SK-N-SH (cell line): ENCODE measurements at regions not wholly inside any gene's neighbourhood (a gene's known extent, or its start where the extent isn't known, plus 50 kb on each side); places are given as distances from the start of the nearest gene placed in this dataset.

Experiments
- CTCF ChIA-PET: fragments of 300-600, 350-600 bp; formaldehyde crosslinking; extraction: SDS; loops from one replicate; lab custom pipeline; 2021; lab: Yijun Ruan, JAX
- POLR2A ChIA-PET: fragments of 350-600 bp; sonication (Branson Sonifier 250); formaldehyde crosslinking; extraction: SDS; loops from one replicate; lab custom pipeline; 2020; ENCODE audit warnings: antibody characterized with exemption, inconsistent platforms; lab: Yijun Ruan, JAX
- DNase-seq: peaks from one replicate; pipeline ENCODE4 v3.0.0; 2012
- H2AFZ ChIP-seq: fragments of 200-600 bp; sonication (generic); 2 replicates; pipeline ENCODE4 v1.8.1; 2016; ENCODE audit warnings: antibody characterized with exemption, mild to moderate bottlenecking, low read depth
- H3F3A ChIP-seq: fragments of 200-600 bp; sonication (generic); replicated peaks from 2 replicates; pipeline ENCODE3; 2016; ENCODE audit warnings: antibody characterized with exemption, mild to moderate bottlenecking; ENCODE audit not compliant: insufficient read depth
- H3K27ac ChIP-seq, 2 experiments: fragments of 200-500 bp in 1 of 2; fragments of 200-600 bp in 1 of 2; sonication (Bioruptor generic) in 1 of 2; sonication (generic), shearing (Covaris generic) in 1 of 2; 2 replicates each; pipeline versions ENCODE4 v1.5.1 to v1.6.1; 2014 to 2016; ENCODE audit warnings: low read depth in 2 of 2, inconsistent platforms in 1 of 2, low read length in 1 of 2, mild to moderate bottlenecking in 1 of 2, mixed read lengths in 1 of 2
- H3K27me3 ChIP-seq: fragments of 200-600 bp; sonication (generic), shearing (Covaris generic); 2 replicates; pipeline ENCODE4 v1.6.1; 2016; ENCODE audit warnings: mixed run types; ENCODE audit not compliant: insufficient read depth
- H3K36me3 ChIP-seq, 2 experiments: fragments of 200-500 bp in 1 of 2; fragments of 200-600 bp in 1 of 2; sonication (Bioruptor generic) in 1 of 2; sonication (generic) in 1 of 2; replicated peaks in 1 of 2; 2 replicates each; pipeline versions ENCODE3 to v1.5.1; 2014 to 2016; ENCODE audit warnings: low read length in 1 of 2, mild to moderate bottlenecking in 1 of 2; ENCODE audit not compliant: insufficient read depth in 2 of 2, control insufficient read depth in 1 of 2
- H3K4me1 ChIP-seq, 2 experiments: fragments of 200-500 bp in 1 of 2; fragments of 200-600 bp in 1 of 2; sonication (Bioruptor generic) in 1 of 2; sonication (generic), shearing (Covaris generic) in 1 of 2; 2 replicates each; pipeline versions ENCODE4 v1.5.1 to v1.6.1; 2014 to 2016; ENCODE audit warnings: low read depth in 1 of 2, low read length in 1 of 2, mixed run types in 1 of 2; ENCODE audit not compliant: insufficient read depth in 2 of 2, control insufficient read depth in 1 of 2
- H3K4me2 ChIP-seq: fragments of 200-600 bp; sonication (generic), shearing (Covaris generic); 2 replicates; pipeline ENCODE4 v1.6.1; 2017; ENCODE audit warnings: mixed run types
- H3K4me3 ChIP-seq, 2 experiments: fragments of 200-500 bp in 1 of 2; fragments of 200-600 bp in 1 of 2; sonication (Bioruptor generic) in 1 of 2; sonication (generic), shearing (Covaris generic) in 1 of 2; 2 replicates each; pipeline versions ENCODE4 v1.5.1 to v1.8.1; 2014 to 2016; ENCODE audit warnings: low read depth in 2 of 2, inconsistent platforms in 1 of 2, low read length in 1 of 2, mild to moderate bottlenecking in 1 of 2, mixed read lengths in 1 of 2, moderate library complexity in 1 of 2
- H3K79me2 ChIP-seq: fragments of 200-600 bp; sonication (generic); 2 replicates; pipeline ENCODE4 v1.8.1; 2017; ENCODE audit warnings: mild to moderate bottlenecking; ENCODE audit not compliant: insufficient read depth
- H3K9ac ChIP-seq: fragments of 200-600 bp; sonication (generic); 2 replicates; pipeline ENCODE4 v1.6.1; 2017; ENCODE audit warnings: mixed run types
- H3K9me2 ChIP-seq: fragments of 200-600 bp; sonication (generic); 2 replicates; pipeline ENCODE4 v1.6.1; 2017; ENCODE audit warnings: mixed run types
- H3K9me3 ChIP-seq: fragments of 200-600 bp; sonication (generic); 2 replicates; pipeline ENCODE4 v1.6.1; 2017; ENCODE audit warnings: mixed run types, mild to moderate bottlenecking, moderate library complexity
- H4K20me1 ChIP-seq: fragments of 200-600 bp; sonication (generic); 2 replicates; pipeline ENCODE4 v1.6.1; 2017; ENCODE audit warnings: mild to moderate bottlenecking, mixed run types; ENCODE audit not compliant: insufficient read depth
- CHD2 ChIP-seq: fragments of 150-350 bp; IDR thresholded peaks from 2 replicates; pipeline ENCODE4 v1.6.1; 2018; ENCODE audit warnings: low read length; ENCODE audit not compliant: partially characterized antibody
- ELF1 ChIP-seq: IDR thresholded peaks from 2 replicates; pipeline ENCODE4 v1.4.0; 2012
- EP300 ChIP-seq, 2 experiments: IDR thresholded peaks; 2 replicates each; pipeline versions ENCODE4 v1.4.0 to v1.6.1; 2012; ENCODE audit warnings: borderline replicate concordance in 1 of 2, low read depth in 1 of 2, low read length in 1 of 2
- EZH2phosphoT487 ChIP-seq: fragments of 200-600 bp; sonication (generic); IDR thresholded peaks from 2 replicates; pipeline ENCODE4 v1.6.1; 2017; ENCODE audit warnings: low read depth, mixed run types, mild to moderate bottlenecking, antibody characterized with exemption, moderate library complexity, borderline replicate concordance
- FOSL2 ChIP-seq: IDR thresholded peaks from 2 replicates; pipeline ENCODE4 v1.4.0; 2012; ENCODE audit warnings: low read depth, mild to moderate bottlenecking, moderate library complexity, borderline replicate concordance
- FOXJ3 ChIP-seq: sonication (generic); formaldehyde crosslinking; IDR thresholded peaks from 2 replicates; pipeline ENCODE4 v1.5.1; 2020; ENCODE audit warnings: mild to moderate bottlenecking, missing genetic modification reagents
- FOXM1 ChIP-seq: IDR thresholded peaks from 2 replicates; pipeline ENCODE4 v1.4.0; 2012; ENCODE audit warnings: low read depth, mild to moderate bottlenecking
- GATA2 ChIP-seq: sonication (generic); formaldehyde crosslinking; IDR thresholded peaks from 2 replicates; pipeline ENCODE4 v1.5.0; 2020; ENCODE audit warnings: mild to moderate bottlenecking, missing genetic modification reagents
- JUND ChIP-seq: IDR thresholded peaks from 2 replicates; pipeline ENCODE4 v1.4.0; 2012
- NFIC ChIP-seq: IDR thresholded peaks from 2 replicates; pipeline ENCODE4 v1.4.0; 2012; ENCODE audit warnings: borderline replicate concordance
- POLR2AphosphoS5 ChIP-seq: IDR thresholded peaks from 2 replicates; pipeline ENCODE4 v1.6.1; 2012; ENCODE audit warnings: low read depth, low read length
- RAD21 ChIP-seq: IDR thresholded peaks from 2 replicates; pipeline ENCODE4 v1.6.1; 2012; ENCODE audit warnings: mild to moderate bottlenecking, low read length
- SIN3A ChIP-seq: IDR thresholded peaks from 2 replicates; pipeline ENCODE4 v1.6.1; 2012; ENCODE audit warnings: low read depth, mild to moderate bottlenecking, low read length, moderate library complexity, borderline replicate concordance
- SMC3 ChIP-seq: IDR thresholded peaks from 2 replicates; pipeline ENCODE4 v1.6.1; 2012; ENCODE audit warnings: low read depth, low read length, improper control_type of control experiment
- TAF1 ChIP-seq: IDR thresholded peaks from 2 replicates; pipeline ENCODE4 v1.6.1; 2012; ENCODE audit warnings: low read depth, mild to moderate bottlenecking, low read length, moderate library complexity, borderline replicate concordance
- TCF12 ChIP-seq: IDR thresholded peaks from 2 replicates; pipeline ENCODE4 v1.4.0; 2012
- YY1 ChIP-seq: IDR thresholded peaks from 2 replicates; pipeline ENCODE4 v1.4.0; 2012; ENCODE audit warnings: low read depth, mild to moderate bottlenecking
- WGBS: methylation state at CpG from one replicate; pipeline ENCODE4 v1.1.6; 2017; ENCODE audit warnings: low lambda C conversion rate; 5-methylcytosine and 5-hydroxymethylcytosine counted together
- TF ChIP-seq, protein P1 (sequence below): IDR thresholded peaks from 2 replicates; pipeline ENCODE4; 2012
- TF ChIP-seq, protein P2 (sequence below): IDR thresholded peaks from 2 replicates; pipeline ENCODE4 v1.4.0; 2012; ENCODE audit warnings: low read depth, borderline replicate concordance
- TF ChIP-seq, protein P3 (sequence below): IDR thresholded peaks from 2 replicates; pipeline ENCODE4 v1.4.0; 2012; ENCODE audit warnings: low read depth

DNA sequence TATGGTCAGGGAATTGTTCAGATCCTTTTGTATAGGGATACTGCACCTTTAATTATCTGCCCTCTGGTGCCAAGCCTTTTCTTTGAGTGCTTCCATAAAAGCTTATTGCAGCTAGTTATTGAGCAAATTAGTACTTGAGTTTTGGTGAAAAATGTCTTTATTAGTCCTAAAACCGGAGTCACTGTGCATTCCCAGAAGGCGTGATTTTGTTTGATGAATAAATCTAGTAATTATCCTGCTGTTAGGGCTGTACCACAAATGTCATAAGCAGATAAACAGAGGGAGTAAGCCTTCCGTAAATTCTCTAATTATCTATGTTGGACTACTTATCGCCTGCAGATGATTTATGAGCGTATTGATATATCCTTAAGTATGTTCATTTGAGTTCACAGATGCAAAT, 620.7 kb upstream of the ARRDC3 start:
- Histone ChIP-seq H3K4me3 (no peak overlapping the region), H3K27ac (no peak overlapping the region)
- CTCF ChIA-PET = no interaction called here
- no peak for TF ChIP-seq EP300 (IDR thresholded peaks at IDR 0.05; ENCODE audit: borderline replicate concordance in 1 of 2, low read depth in 1 of 2, low read length in 1 of 2)
- TF ChIP-seq POLR2AphosphoS5 = no peak
- no peak for TF ChIP-seq EZH2phosphoT487
- no peak for TF ChIP-seq GATA2 (CRISPR knock-in tag)
- TF ChIP-seq JUND = no peak
- no peak for TF ChIP-seq FOXM1
- TF ChIP-seq SIN3A = no peak
- TF ChIP-seq TAF1 = no peak
- TF ChIP-seq, protein P1, sequence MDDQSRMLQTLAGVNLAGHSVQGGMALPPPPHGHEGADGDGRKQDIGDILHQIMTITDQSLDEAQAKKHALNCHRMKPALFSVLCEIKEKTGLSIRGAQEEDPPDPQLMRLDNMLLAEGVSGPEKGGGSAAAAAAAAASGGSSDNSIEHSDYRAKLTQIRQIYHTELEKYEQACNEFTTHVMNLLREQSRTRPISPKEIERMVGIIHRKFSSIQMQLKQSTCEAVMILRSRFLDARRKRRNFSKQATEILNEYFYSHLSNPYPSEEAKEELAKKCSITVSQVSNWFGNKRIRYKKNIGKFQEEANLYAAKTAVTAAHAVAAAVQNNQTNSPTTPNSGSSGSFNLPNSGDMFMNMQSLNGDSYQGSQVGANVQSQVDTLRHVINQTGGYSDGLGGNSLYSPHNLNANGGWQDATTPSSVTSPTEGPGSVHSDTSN = no peak
- no peak for TF ChIP-seq RAD21
- TF ChIP-seq ELF1 = no peak
- no peak for TF ChIP-seq FOSL2
- no peak for TF ChIP-seq FOXJ3
- TF ChIP-seq, all 33 proteins: peak for 0
- H3K9me3 ChIP-seq = no peaks in the 10 kb centered on the region
- H4K20me1 ChIP-seq = no peaks in the 10 kb centered on the region
- POLR2A ChIA-PET = no interaction called here
- DNase-seq = no peak
- 89% methylated on average over 5 of the region's 5 CpGs for WGBS
- H3K4me2 ChIP-seq = no peak overlapping the region
- H2AFZ ChIP-seq = no peak overlapping the region
- H3K9me2 ChIP-seq = no peaks in the 10 kb centered on the region
- no peak overlapping the region for H3K9ac ChIP-seq
- no peaks in the 10 kb centered on the region for H3K27me3 ChIP-seq
- no peaks in the 10 kb centered on the region for H3K79me2 ChIP-seq
- H3K4me1 ChIP-seq = no peaks in the 10 kb centered on the region; a peak in 1 of 4 replicates
- H3K36me3 ChIP-seq = no peaks in the 10 kb centered on the region
- H3F3A ChIP-seq = peaks cover 4% of the 10 kb centered on the region

DNA sequence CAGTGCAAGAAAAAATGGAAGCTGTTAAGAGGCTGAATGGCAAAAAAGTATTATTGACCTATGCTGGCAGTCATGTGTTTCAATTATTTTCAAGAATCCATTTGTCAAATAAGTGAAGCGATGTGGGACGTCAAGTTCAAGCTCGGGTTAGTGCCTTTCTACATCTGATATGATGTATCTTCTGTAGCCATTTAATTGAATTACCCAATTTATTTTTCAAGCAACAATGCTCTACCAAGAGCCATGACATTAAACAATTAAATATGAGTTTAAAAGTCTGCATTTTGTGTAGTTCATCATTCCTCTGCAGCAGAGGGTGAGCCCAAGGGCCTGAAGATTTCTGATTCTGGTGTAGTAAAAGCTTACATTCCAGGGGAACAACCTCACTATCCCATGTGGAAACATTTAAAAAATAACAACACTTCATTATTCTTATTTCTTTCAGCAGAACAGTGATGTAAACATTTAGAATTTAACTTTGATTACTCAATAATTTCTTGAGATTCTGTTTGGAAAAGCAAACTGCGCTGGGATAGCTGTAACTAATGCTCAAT, 619.7 kb upstream of the ARRDC3 start:
- whole genome bisulfite sequencing = 60% methylated on average over 4 of the region's 4 CpGs
- CTCF ChIA-PET = no interaction called here

More for the DNA sequence above, 619.7 kb upstream of the ARRDC3 start:
- Histone ChIP-seq H3F3A (peaks cover 7% of the 10 kb centered on the region), H3K9me2 (no peaks in the 10 kb centered on the region), H3K9ac (no peak overlapping the region), H2AFZ (no peak overlapping the region), H3K79me2 (no peaks in the 10 kb centered on the region), H3K4me1 (no peaks in the 10 kb centered on the region; a peak in 1 of 4 replicates), H3K9me3 (no peaks in the 10 kb centered on the region), H3K4me2 (no peak overlapping the region), H3K27ac (no peak overlapping the region), H3K4me3 (no peak overlapping the region), H3K36me3 (no peaks in the 10 kb centered on the region)
- POLR2A ChIA-PET = no interaction called here
- no peak for DNase-seq
- TF ChIP-seq FOXJ3 (no peak), SMC3 (no peak), POLR2AphosphoS5 (no peak), YY1 (no peak), EP300 (IDR thresholded peaks at IDR 0.05; ENCODE audit: borderline replicate concordance in 1 of 2, low read depth in 1 of 2, low read length in 1 of 2) (no peak), FOSL2 (no peak), SIN3A (no peak), TCF12 (no peak), CHD2 (no peak), NFIC (no peak)
- TF ChIP-seq, protein P2, sequence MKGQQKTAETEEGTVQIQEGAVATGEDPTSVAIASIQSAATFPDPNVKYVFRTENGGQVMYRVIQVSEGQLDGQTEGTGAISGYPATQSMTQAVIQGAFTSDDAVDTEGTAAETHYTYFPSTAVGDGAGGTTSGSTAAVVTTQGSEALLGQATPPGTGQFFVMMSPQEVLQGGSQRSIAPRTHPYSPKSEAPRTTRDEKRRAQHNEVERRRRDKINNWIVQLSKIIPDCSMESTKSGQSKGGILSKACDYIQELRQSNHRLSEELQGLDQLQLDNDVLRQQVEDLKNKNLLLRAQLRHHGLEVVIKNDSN = no peak
- TF ChIP-seq, protein P3, sequence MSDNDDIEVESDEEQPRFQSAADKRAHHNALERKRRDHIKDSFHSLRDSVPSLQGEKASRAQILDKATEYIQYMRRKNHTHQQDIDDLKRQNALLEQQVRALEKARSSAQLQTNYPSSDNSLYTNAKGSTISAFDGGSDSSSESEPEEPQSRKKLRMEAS = no peak
- TF ChIP-seq, all 33 proteins: peak for 0
- H4K20me1 ChIP-seq = no peaks in the 10 kb centered on the region
- no peaks in the 10 kb centered on the region for H3K27me3 ChIP-seq
